GM19238 (cell line): ENCODE measurements at regions not wholly inside any gene's neighbourhood (a gene's known extent, or its start where the extent isn't known, plus 50 kb on each side); places are given as distances from the start of the nearest gene placed in this dataset.

Experiments
- DNase-seq: peaks from one replicate; pipeline ENCODE4 v3.0.0; 2011; ENCODE audit warnings: low spot score; ENCODE audit not compliant: insufficient read length

- no peak for DNase-seq
These were observed 88.1 kb downstream of the UNCX start for GRCh38 chr7:1320616-1321240.

GRCh38 chr7:1321411-1322239 lies 89.0 kb downstream of the UNCX start:
- no peak for DNase-seq

GRCh38 chr7:1322240-1323110 lies 89.8 kb downstream of the UNCX start:
- no peak for DNase-seq

- DNase-seq = no peak
These were observed 90.7 kb downstream of the UNCX start for GRCh38 chr7:1323178-1324027.

- no peak for DNase-seq
These were observed 91.6 kb downstream of the UNCX start for GRCh38 chr7:1324028-1324900.

GRCh38 chr7:1325246-1325645 lies 92.6 kb downstream of the UNCX start:
- DNase-seq = no peak

GRCh38 chr7:1325646-1326510 lies 93.2 kb downstream of the UNCX start:
- DNase-seq = no peak

- no peak for DNase-seq
These were observed 93.8 kb downstream of the UNCX start for GRCh38 chr7:1326511-1326785.

GRCh38 chr7:1329261-1329660 lies 96.6 kb downstream of the UNCX start:
- no peak for DNase-seq

GRCh38 chr7:1329966-1330800 lies 97.5 kb downstream of the UNCX start:
- DNase-seq = no peak

- DNase-seq = no peak
These were observed 98.2 kb downstream of the UNCX start for GRCh38 chr7:1330801-1331425.

GRCh38 chr7:1331561-1332467 lies 99.1 kb downstream of the UNCX start:
- no peak for DNase-seq

- DNase-seq = no peak
These were observed 103.8 kb downstream of the UNCX start for GRCh38 chr7:1336509-1336908.

GRCh38 chr7:1339611-1340010 lies 106.9 kb downstream of the UNCX start:
- no peak for DNase-seq

- DNase-seq = no peak
These were observed 107.4 kb downstream of the UNCX start for GRCh38 chr7:1340031-1340430.

- DNase-seq = no peak
These were observed 108.0 kb downstream of the UNCX start for GRCh38 chr7:1340461-1341360.
